Activated CD4-positive, alpha-beta T cell treated with anti-CD3 and anti-CD28 coated beads, Interleukin-2, amount 10 ng/mL, durations not matched to agents 7 days and 5 days (primary cell): ENCODE measurements at regions not wholly inside any gene's neighbourhood (a gene's known extent, or its start where the extent isn't known, plus 50 kb on each side); places are given as distances from the start of the nearest gene placed in this dataset.
"Not testable (repeated sequence)": the region's sequence is repeated elsewhere in the genome, so short reads cannot be mapped to it uniquely, and the experiment has no call there.

Source experiments
- CTCF ChIA-PET: fragments of 350-600 bp; sonication (Branson Sonifier 250); formaldehyde crosslinking; loops from one replicate; lab custom pipeline; 2021; ENCODE audit warnings: antibody characterized with exemption; lab: Charles Lee
- POLR2A ChIA-PET: fragments of 350-600 bp; sonication (Branson Sonifier 250); formaldehyde crosslinking; loops from one replicate; lab custom pipeline; 2021; ENCODE audit warnings: antibody characterized with exemption; lab: Charles Lee
- DNase-seq: peaks from one replicate; pipeline ENCODE4 v3.0.0-alpha.2; 2020
- H3K27ac Mint-ChIP-seq: one replicate; pipeline ENCODE4 v1.8.0; 2021; ENCODE audit warnings: mild to moderate bottlenecking, moderate library complexity, mixed read lengths
- H3K27me3 Mint-ChIP-seq: one replicate; pipeline ENCODE4 v1.8.0; 2021; ENCODE audit warnings: mixed read lengths
- H3K36me3 Mint-ChIP-seq: one replicate; pipeline ENCODE4 v1.8.0; 2021; ENCODE audit warnings: low read depth, mixed read lengths
- H3K4me1 Mint-ChIP-seq: one replicate; pipeline ENCODE4 v1.8.0; 2021; ENCODE audit warnings: mixed read lengths
- H3K4me3 Mint-ChIP-seq: one replicate; pipeline ENCODE4 v1.8.0; 2021; ENCODE audit warnings: mild to moderate bottlenecking, moderate library complexity, mixed read lengths
- H3K9me3 Mint-ChIP-seq: one replicate; pipeline ENCODE4 v1.8.0; 2021; ENCODE audit warnings: mixed read lengths

GRCh38 chr7:81453770-81454169 lies 316.1 kb downstream of the HGF start:
- H3K4me1 Mint-ChIP-seq, H3K9me3 Mint-ChIP-seq, POLR2A ChIA-PET, H3K27me3 Mint-ChIP-seq, DNase-seq, H3K27ac Mint-ChIP-seq, CTCF ChIA-PET, H3K36me3 Mint-ChIP-seq, H3K4me3 Mint-ChIP-seq: not testable (repeated sequence)

- CTCF ChIA-PET: no interaction called here
- Mint-ChIP-seq H3K27ac (no peak overlapping the region), H3K27me3 (no peaks in the 10 kb centered on the region), H3K9me3 (no peaks in the 10 kb centered on the region), H3K4me3 (no peak overlapping the region), H3K36me3 (no peaks in the 10 kb centered on the region), H3K4me1 (no peaks in the 10 kb centered on the region)
- POLR2A ChIA-PET: no interaction called here
- DNase-seq: no peak
Measured at GRCh38 chr7:81449105-81449504, 320.7 kb downstream of the HGF start.

- H3K4me1 Mint-ChIP-seq: no peaks in the 10 kb centered on the region
- no peaks in the 10 kb centered on the region for H3K27me3 Mint-ChIP-seq
- CTCF ChIA-PET: no interaction called here
- DNase-seq: no peak
- H3K9me3 Mint-ChIP-seq: no peaks in the 10 kb centered on the region
- H3K27ac Mint-ChIP-seq: no peak overlapping the region
- no peak overlapping the region for H3K4me3 Mint-ChIP-seq
- H3K36me3 Mint-ChIP-seq: no peaks in the 10 kb centered on the region
- POLR2A ChIA-PET: no interaction called here
Measured at GRCh38 chr7:81447351-81447952, 322.4 kb downstream of the HGF start.

- Mint-ChIP-seq H3K4me3 (no peak overlapping the region), H3K36me3 (no peaks in the 10 kb centered on the region), H3K9me3 (no peaks in the 10 kb centered on the region), H3K27ac (no peak overlapping the region), H3K27me3 (no peaks in the 10 kb centered on the region), H3K4me1 (no peaks in the 10 kb centered on the region)
- POLR2A ChIA-PET: no interaction called here
- CTCF ChIA-PET: no interaction called here
- no peak for DNase-seq
Measured at GRCh38 chr7:81446212-81446611, 323.6 kb downstream of the HGF start.

- no peak overlapping the region for H3K4me3 Mint-ChIP-seq
- POLR2A ChIA-PET: no interaction called here
Measured at GRCh38 chr7:81445462-81445861, 324.4 kb downstream of the HGF start.

GRCh38 chr7:81441750-81442149 lies 328.1 kb downstream of the HGF start:
- CTCF ChIA-PET: no interaction called here
- no peak overlapping the region for H3K27ac Mint-ChIP-seq
- no peaks in the 10 kb centered on the region for H3K27me3 Mint-ChIP-seq
- H3K9me3 Mint-ChIP-seq: peaks cover 6% of the 10 kb centered on the region
- no peaks in the 10 kb centered on the region for H3K4me1 Mint-ChIP-seq
- no peaks in the 10 kb centered on the region for H3K36me3 Mint-ChIP-seq
- DNase-seq: no peak
- no peak overlapping the region for H3K4me3 Mint-ChIP-seq
- POLR2A ChIA-PET: no interaction called here

More at GRCh38 chr7:81445462-81445861, 324.4 kb downstream of the HGF start:
- no peaks in the 10 kb centered on the region for H3K36me3 Mint-ChIP-seq
- H3K4me1 Mint-ChIP-seq: no peaks in the 10 kb centered on the region
- DNase-seq: no peak
- CTCF ChIA-PET: no interaction called here
- no peaks in the 10 kb centered on the region for H3K27me3 Mint-ChIP-seq
- H3K27ac Mint-ChIP-seq: no peak overlapping the region
- no peaks in the 10 kb centered on the region for H3K9me3 Mint-ChIP-seq

- POLR2A ChIA-PET: no interaction called here
- peaks cover 6% of the 10 kb centered on the region for H3K9me3 Mint-ChIP-seq
- no peak for DNase-seq
Measured at GRCh38 chr7:81439591-81439990, 330.3 kb downstream of the HGF start.

GRCh38 chr7:81437160-81437559 lies 332.7 kb downstream of the HGF start:
- H3K9me3 Mint-ChIP-seq, H3K4me3 Mint-ChIP-seq, H3K36me3 Mint-ChIP-seq, H3K27me3 Mint-ChIP-seq, CTCF ChIA-PET, POLR2A ChIA-PET, H3K27ac Mint-ChIP-seq, H3K4me1 Mint-ChIP-seq, DNase-seq: not testable (repeated sequence)

More at GRCh38 chr7:81439591-81439990, 330.3 kb downstream of the HGF start:
- CTCF ChIA-PET: interaction anchor here (1.0 kb wide), 1 partner anchor 214 kb away, joined by 3 read pairs; no protein-coding TSS in a partner anchor
- Mint-ChIP-seq H3K27me3 (no peaks in the 10 kb centered on the region), H3K27ac (no peak overlapping the region), H3K36me3 (no peaks in the 10 kb centered on the region), H3K4me1 (no peaks in the 10 kb centered on the region), H3K4me3 (no peak overlapping the region)

- ChIA-PET CTCF (no interaction called here), POLR2A (no interaction called here)
- H3K4me3 Mint-ChIP-seq: no peak overlapping the region
- DNase-seq: no peak
- H3K36me3 Mint-ChIP-seq: no peaks in the 10 kb centered on the region
- no peaks in the 10 kb centered on the region for H3K4me1 Mint-ChIP-seq
- no peak overlapping the region for H3K27ac Mint-ChIP-seq
- no peaks in the 10 kb centered on the region for H3K27me3 Mint-ChIP-seq
- H3K9me3 Mint-ChIP-seq: peaks cover 6% of the 10 kb centered on the region
Measured at GRCh38 chr7:81433692-81434331, 336.0 kb downstream of the HGF start.

GRCh38 chr7:81433206-81433605 lies 336.6 kb downstream of the HGF start:
- Mint-ChIP-seq H3K4me3 (no peak overlapping the region), H3K36me3 (no peaks in the 10 kb centered on the region), H3K4me1 (no peaks in the 10 kb centered on the region), H3K27ac (no peak overlapping the region), H3K27me3 (no peaks in the 10 kb centered on the region), H3K9me3 (peaks cover 6% of the 10 kb centered on the region)
- ChIA-PET POLR2A (no interaction called here), CTCF (no interaction called here)
- DNase-seq: no peak

GRCh38 chr7:81430761-81431160 lies 339.1 kb downstream of the HGF start:
- H3K9me3 Mint-ChIP-seq: no peaks in the 10 kb centered on the region
- CTCF ChIA-PET: no interaction called here
- H3K36me3 Mint-ChIP-seq: no peaks in the 10 kb centered on the region
- no peaks in the 10 kb centered on the region for H3K27me3 Mint-ChIP-seq
- H3K4me1 Mint-ChIP-seq: no peaks in the 10 kb centered on the region
- POLR2A ChIA-PET: no interaction called here
- no peak overlapping the region for H3K4me3 Mint-ChIP-seq
- no peak for DNase-seq
- no peak overlapping the region for H3K27ac Mint-ChIP-seq

GRCh38 chr7:81430150-81430549 lies 339.7 kb downstream of the HGF start:
- no peaks in the 10 kb centered on the region for H3K36me3 Mint-ChIP-seq
- no peak overlapping the region for H3K27ac Mint-ChIP-seq
- ChIA-PET POLR2A (no interaction called here), CTCF (no interaction called here)
- H3K9me3 Mint-ChIP-seq: no peaks in the 10 kb centered on the region
- H3K4me3 Mint-ChIP-seq: no peak overlapping the region
- no peaks in the 10 kb centered on the region for H3K27me3 Mint-ChIP-seq
- DNase-seq: no peak
- H3K4me1 Mint-ChIP-seq: no peaks in the 10 kb centered on the region

GRCh38 chr7:81427461-81427860 lies 342.4 kb downstream of the HGF start:
- ChIA-PET CTCF (no interaction called here), POLR2A (no interaction called here)

More at GRCh38 chr7:81427461-81427860, 342.4 kb downstream of the HGF start:
- no peaks in the 10 kb centered on the region for H3K9me3 Mint-ChIP-seq
- no peaks in the 10 kb centered on the region for H3K36me3 Mint-ChIP-seq
- no peaks in the 10 kb centered on the region for H3K27me3 Mint-ChIP-seq
- no peak overlapping the region for H3K27ac Mint-ChIP-seq
- no peak overlapping the region for H3K4me3 Mint-ChIP-seq
- DNase-seq: no peak
- H3K4me1 Mint-ChIP-seq: no peaks in the 10 kb centered on the region
